IMR-90 (cell line): ENCODE measurements at regions not wholly inside any gene's neighbourhood (a gene's known extent, or its start where the extent isn't known, plus 50 kb on each side); places are given as distances from the start of the nearest gene placed in this dataset.

Experiments
- CTCF ChIP-seq: conservative IDR thresholded peaks from 2 replicates; pipeline ENCODE4 v1.5.1; 2012; ENCODE audit warnings: mild to moderate bottlenecking, low read depth, low read length, improper control_type of control experiment
- POLR2A ChIP-seq: IDR thresholded peaks from 2 replicates; pipeline ENCODE4 v1.6.1; 2012; ENCODE audit warnings: mild to moderate bottlenecking, low read depth, low read length

- TF ChIP-seq CTCF (no peak), POLR2A (no peak)
Observed at GRCh38 chr2:144643537-144644336, 123.8 kb upstream of the ZEB2 start.
